ENCODE measurements at regions not wholly inside any gene's neighbourhood (a gene's known extent, or its start where the extent isn't known, plus 50 kb on each side); places are given as distances from the start of the nearest gene placed in this dataset.

DNA sequence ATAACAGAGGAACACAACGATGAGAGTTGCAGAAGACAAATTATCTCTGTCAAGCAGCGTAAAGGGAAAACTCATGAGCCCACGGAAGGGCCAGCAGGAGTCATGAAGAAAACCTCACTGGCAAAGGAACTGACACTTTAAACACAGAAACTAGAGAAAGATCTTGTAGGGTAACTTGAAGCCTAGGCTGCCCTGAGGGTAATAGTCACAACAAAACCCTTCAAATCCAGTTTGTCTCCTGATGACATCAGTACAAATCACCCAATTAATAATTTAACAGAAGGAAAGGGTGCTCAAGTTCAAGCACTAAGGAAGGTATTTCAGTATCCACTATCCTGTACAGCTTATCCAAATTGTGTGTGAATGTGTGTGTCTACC lies 549.1 kb downstream of the MTRR start:
- TF ChIP-seq, protein P1, sequence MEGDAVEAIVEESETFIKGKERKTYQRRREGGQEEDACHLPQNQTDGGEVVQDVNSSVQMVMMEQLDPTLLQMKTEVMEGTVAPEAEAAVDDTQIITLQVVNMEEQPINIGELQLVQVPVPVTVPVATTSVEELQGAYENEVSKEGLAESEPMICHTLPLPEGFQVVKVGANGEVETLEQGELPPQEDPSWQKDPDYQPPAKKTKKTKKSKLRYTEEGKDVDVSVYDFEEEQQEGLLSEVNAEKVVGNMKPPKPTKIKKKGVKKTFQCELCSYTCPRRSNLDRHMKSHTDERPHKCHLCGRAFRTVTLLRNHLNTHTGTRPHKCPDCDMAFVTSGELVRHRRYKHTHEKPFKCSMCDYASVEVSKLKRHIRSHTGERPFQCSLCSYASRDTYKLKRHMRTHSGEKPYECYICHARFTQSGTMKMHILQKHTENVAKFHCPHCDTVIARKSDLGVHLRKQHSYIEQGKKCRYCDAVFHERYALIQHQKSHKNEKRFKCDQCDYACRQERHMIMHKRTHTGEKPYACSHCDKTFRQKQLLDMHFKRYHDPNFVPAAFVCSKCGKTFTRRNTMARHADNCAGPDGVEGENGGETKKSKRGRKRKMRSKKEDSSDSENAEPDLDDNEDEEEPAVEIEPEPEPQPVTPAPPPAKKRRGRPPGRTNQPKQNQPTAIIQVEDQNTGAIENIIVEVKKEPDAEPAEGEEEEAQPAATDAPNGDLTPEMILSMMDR (IDR thresholded peaks at IDR 0.05; ENCODE audit: low read depth, low read length): no peak
- no peak for DNase-seq (ENCODE audit: low read depth in 2 of 2)
- H3K4me3 ChIP-seq (replicated peaks in 1 of 2; ENCODE audit: low read depth in 2 of 2, low read length in 2 of 2): no peak overlapping the region

DNA sequence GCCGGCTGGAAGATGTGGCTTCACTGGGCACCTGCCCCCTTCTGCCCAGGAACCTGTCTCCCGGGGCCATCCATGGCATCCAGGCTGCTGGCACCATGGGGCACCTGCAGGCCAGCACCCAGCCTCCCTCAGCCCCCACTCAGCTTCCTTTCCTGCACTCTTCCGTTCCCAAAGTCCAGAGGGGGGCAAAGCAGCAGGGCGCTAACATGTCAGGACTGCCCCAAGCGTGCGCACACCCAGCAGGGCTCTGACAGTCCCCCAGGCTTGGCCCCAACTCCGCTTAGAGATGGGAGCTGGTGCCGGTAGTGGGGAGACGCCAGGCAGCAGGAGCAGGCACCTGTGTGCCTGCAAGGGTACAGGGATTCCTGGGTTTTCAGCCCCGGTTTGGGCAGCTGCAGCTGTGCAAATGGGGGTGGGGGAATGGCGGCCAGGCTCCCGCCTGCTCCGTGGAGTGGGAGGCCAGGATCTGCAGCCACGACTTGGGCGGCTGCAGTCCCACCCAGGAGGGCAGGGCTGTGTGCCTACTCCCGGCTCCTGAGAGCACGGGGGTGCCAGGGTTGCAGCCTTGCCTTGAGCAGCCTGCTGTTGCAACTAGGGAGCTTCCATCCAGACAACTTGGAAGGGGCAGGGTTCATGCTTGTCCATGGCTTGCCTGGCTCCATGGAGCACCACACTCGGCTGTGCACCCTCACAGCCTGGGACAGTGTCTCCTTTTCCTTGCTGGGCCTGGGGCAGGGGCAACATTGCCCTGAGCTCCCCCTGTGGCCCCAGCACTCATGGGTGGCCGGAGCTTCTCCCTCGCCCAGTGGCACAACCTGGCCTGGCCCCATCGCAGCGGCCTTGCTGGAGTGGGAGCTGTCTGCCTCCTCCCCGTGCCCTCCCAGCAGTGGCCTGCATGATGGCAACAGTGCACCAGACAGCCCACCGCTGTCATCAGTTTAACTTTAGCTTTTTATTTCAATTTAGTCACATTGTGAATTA lies 561.1 kb downstream of the MTRR start:
- DNase-seq (ENCODE audit: low read depth in 2 of 2): no peak
- TF ChIP-seq, protein P1 (IDR thresholded peaks at IDR 0.05; ENCODE audit: low read depth, low read length): no peak
- no peak overlapping the region for H3K4me3 ChIP-seq (replicated peaks in 1 of 2; ENCODE audit: low read depth in 2 of 2, low read length in 2 of 2)

DNA sequence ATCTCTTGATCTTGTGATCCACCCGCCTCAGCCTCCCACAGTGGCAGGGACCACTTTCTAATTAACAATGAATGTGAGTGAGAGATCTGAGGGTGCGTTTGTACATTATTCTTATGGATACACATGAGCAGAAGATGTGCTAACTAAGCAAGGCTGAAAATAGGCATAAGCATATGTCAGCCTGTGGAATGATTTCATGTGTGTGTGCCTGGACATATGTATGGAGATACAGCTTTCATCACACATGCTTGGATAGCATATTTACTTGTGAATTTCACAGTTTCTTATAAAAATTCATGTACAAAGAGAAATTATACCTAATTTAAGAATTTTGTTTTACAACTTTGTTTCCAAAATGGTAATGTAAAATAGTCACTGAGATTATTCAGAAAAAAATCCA lies 565.6 kb downstream of the MTRR start:
- no peak for DNase-seq (ENCODE audit: low read depth in 2 of 2)
- TF ChIP-seq, protein P1 (IDR thresholded peaks at IDR 0.05; ENCODE audit: low read depth, low read length): no peak
- no peak overlapping the region for H3K4me3 ChIP-seq (replicated peaks in 1 of 2; ENCODE audit: low read depth in 2 of 2, low read length in 2 of 2)

DNA sequence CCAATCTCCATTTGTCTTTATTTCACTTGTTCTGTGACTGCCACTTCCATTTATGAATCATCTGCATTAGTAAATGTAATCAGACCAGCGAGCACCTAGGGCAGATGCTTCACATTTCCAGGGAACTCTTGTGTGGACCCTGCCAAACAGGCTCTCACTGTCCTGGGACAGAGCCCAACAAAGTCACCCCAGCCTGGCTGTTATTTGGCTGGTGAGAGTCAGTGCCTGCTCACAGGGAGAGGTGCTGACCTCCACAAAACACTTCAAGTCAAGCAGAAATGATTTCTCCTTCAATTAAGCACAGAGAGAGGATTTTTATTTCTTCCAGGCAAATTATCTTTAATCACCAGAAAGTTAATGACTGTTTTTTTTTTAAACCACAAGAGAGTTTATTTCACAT lies 568.0 kb downstream of the MTRR start:
- TF ChIP-seq, protein P1 (IDR thresholded peaks at IDR 0.05; ENCODE audit: low read depth, low read length): no peak
- no peak for DNase-seq (ENCODE audit: low read depth in 2 of 2)

DNA sequence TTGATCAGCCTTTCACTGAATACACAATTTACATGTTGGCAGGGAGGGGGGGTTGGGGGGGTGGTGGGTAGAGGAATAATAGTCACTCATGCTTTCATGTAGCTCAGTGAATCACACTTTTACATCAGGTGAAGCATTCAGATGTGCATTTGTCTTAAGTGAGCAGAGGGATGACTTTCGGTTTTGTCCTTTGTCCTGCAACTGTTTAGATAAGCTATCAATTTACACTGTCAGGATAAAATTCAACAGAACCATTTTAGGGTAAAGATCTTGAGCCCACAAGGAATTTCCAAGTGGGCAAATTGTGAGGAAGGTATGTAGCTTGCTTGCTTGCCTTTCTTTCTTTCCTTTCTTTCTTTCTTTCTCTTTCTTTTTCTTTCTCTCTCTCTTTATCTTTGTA lies 576.2 kb downstream of the MTRR start:
- no peak overlapping the region for H3K4me3 ChIP-seq (replicated peaks in 1 of 2; ENCODE audit: low read depth in 2 of 2, low read length in 2 of 2)
- no peak for DNase-seq (ENCODE audit: low read depth in 2 of 2)
- TF ChIP-seq, protein P1 (IDR thresholded peaks at IDR 0.05; ENCODE audit: low read depth, low read length): no peak

More for the DNA sequence above, 568.0 kb downstream of the MTRR start:
- no peak overlapping the region for H3K4me3 ChIP-seq (replicated peaks in 1 of 2; ENCODE audit: low read depth in 2 of 2, low read length in 2 of 2)

DNA sequence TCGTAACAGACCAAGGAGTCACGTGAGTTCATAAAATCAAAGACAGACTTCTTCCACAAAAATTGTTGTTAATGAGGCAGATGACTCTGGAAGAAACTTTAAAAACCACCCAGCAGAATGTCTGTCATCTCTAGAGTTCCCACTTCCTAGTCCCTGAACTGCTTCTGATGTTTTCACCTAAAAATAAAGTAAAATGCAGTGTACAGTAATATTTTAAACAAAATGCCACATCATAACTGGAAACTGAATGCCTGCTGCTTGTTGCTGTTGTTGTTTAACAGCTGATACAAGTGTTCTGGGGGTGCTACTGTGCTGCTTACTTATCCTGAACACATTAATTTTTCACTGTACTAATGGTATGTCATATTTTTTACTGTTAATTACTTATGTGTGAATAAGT lies 577.2 kb downstream of the MTRR start:
- TF ChIP-seq, protein P1 (IDR thresholded peaks at IDR 0.05; ENCODE audit: low read depth, low read length): no peak
- no peak overlapping the region for H3K4me3 ChIP-seq (replicated peaks in 1 of 2; ENCODE audit: low read depth in 2 of 2, low read length in 2 of 2)
- no peak for DNase-seq (ENCODE audit: low read depth in 2 of 2)

All from cardiac fibroblast (primary cell).